Activated naive CD4-positive, alpha-beta T cell treated with anti-CD3 and anti-CD28 coated beads for 36 hours (primary cell): ENCODE measurements at regions not wholly inside any gene's neighbourhood (a gene's known extent, or its start where the extent isn't known, plus 50 kb on each side); places are given as distances from the start of the nearest gene placed in this dataset.

Experiments
- CTCF ChIA-PET: fragments of 350-600 bp; sonication (Branson Sonifier 250); formaldehyde crosslinking; loops from one replicate; lab custom pipeline; 2021; ENCODE audit warnings: antibody characterized with exemption; lab: Charles Lee
- DNase-seq: peaks from one replicate; pipeline ENCODE4 v3.0.0-alpha.2; 2020
- H3K27ac Mint-ChIP-seq: one replicate; pipeline ENCODE4 v1.8.0; 2021; ENCODE audit warnings: mild to moderate bottlenecking, mixed read lengths
- H3K27me3 Mint-ChIP-seq: one replicate; pipeline ENCODE4 v1.8.0; 2021; ENCODE audit warnings: low read depth, mixed read lengths
- H3K36me3 Mint-ChIP-seq: one replicate; pipeline ENCODE4 v1.8.0; 2021; ENCODE audit warnings: low read depth, mixed read lengths
- H3K4me1 Mint-ChIP-seq: one replicate; pipeline ENCODE4 v1.8.0; 2021; ENCODE audit warnings: low read depth, mixed read lengths
- H3K4me3 Mint-ChIP-seq: one replicate; pipeline ENCODE4 v1.8.0; 2021; ENCODE audit warnings: mild to moderate bottlenecking, moderate library complexity, mixed read lengths
- H3K9me3 Mint-ChIP-seq: one replicate; pipeline ENCODE4 v1.8.0; 2021; ENCODE audit warnings: mixed read lengths
- intact Hi-C: fragments of 100-400 bp; cut with micrococcal nuclease; formaldehyde crosslinking; loops from one replicate; pipeline ENCODE4 v1.15.1; 2023

- Mint-ChIP-seq H3K4me3 (no peak overlapping the region), H3K27me3 (peaks cover 3% of the 10 kb centered on the region), H3K27ac (no peak overlapping the region), H3K9me3 (no peaks in the 10 kb centered on the region), H3K36me3 (no peaks in the 10 kb centered on the region), H3K4me1 (no peaks in the 10 kb centered on the region)
- intact Hi-C loops = no loop called here
- CTCF ChIA-PET = no interaction called here
- DNase-seq = no peak
Measured at GRCh38 chr3:124207077-124207476, 215.2 kb upstream of the ROPN1 start.

GRCh38 chr3:124207873-124208485 lies 216.1 kb upstream of the ROPN1 start:
- H3K36me3 Mint-ChIP-seq = no peaks in the 10 kb centered on the region
- no peak overlapping the region for H3K27ac Mint-ChIP-seq
- H3K4me3 Mint-ChIP-seq = no peak overlapping the region
- peaks cover 3% of the 10 kb centered on the region for H3K27me3 Mint-ChIP-seq
- no peaks in the 10 kb centered on the region for H3K4me1 Mint-ChIP-seq
- intact Hi-C loops = no loop called here
- no peak for DNase-seq
- H3K9me3 Mint-ChIP-seq = no peaks in the 10 kb centered on the region
- CTCF ChIA-PET = interaction anchor here (0.6 kb wide), 1 partner anchor 78 kb away, joined by 3 read pairs; no protein-coding TSS in a partner anchor

GRCh38 chr3:124209426-124209825 lies 217.5 kb upstream of the ROPN1 start:
- Mint-ChIP-seq H3K27me3 (peaks cover 3% of the 10 kb centered on the region), H3K27ac (no peak overlapping the region), H3K36me3 (no peaks in the 10 kb centered on the region), H3K4me1 (no peaks in the 10 kb centered on the region), H3K4me3 (no peak overlapping the region), H3K9me3 (no peaks in the 10 kb centered on the region)
- CTCF ChIA-PET = no interaction called here
- DNase-seq = no peak
- intact Hi-C loops = no loop called here

DNA sequence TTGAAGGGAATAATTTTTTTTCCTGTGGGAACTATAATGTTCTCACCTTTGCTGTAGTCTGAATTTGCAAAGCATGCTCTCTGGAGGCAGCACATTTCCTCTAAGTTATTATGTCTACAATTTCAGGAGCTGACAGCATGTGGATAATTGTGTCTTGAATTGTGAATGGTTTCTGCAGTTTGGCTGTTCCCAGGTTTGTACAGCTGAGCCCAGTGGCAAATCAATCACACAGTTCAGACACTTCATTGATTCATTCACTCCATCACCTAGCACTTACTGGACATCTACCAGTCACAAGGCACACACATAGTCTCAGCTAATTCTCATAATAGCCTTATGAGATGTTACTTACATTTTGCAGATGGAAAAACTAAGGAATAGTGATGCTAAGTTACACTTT lies 219.0 kb upstream of the ROPN1 start:
- Mint-ChIP-seq H3K27ac (no peak overlapping the region), H3K27me3 (peaks cover 3% of the 10 kb centered on the region), H3K4me1 (no peaks in the 10 kb centered on the region), H3K9me3 (no peaks in the 10 kb centered on the region), H3K36me3 (no peaks in the 10 kb centered on the region), H3K4me3 (no peak overlapping the region)
- intact Hi-C loops = no loop called here
- no peak for DNase-seq
- CTCF ChIA-PET = interaction anchor here (1.0 kb wide), 1 partner anchor 36 kb away, joined by 3 read pairs; no protein-coding TSS in a partner anchor

DNA sequence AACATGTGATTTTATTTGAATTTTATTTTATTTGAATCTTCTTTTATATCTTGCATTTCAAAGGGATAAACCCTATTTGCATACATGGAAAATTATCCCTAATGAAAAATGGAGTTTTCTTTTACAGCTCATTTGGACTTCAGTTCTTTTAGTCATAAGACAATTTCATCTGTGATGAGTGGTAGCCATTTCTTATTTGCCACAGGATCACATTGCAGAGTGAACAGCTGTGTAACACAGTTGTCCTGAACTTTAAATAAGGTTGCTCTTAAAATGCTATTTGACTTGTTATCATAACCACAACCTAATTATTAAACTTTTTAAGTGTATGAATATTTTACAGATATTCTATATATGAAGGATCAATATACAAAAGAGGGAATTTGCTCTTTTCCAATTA lies 221.7 kb upstream of the ROPN1 start:
- H3K27ac Mint-ChIP-seq = no peak overlapping the region
- no peaks in the 10 kb centered on the region for H3K36me3 Mint-ChIP-seq
- no peak for DNase-seq
- peaks cover 2% of the 10 kb centered on the region for H3K9me3 Mint-ChIP-seq
- no peak overlapping the region for H3K4me3 Mint-ChIP-seq
- no peaks in the 10 kb centered on the region for H3K4me1 Mint-ChIP-seq
- intact Hi-C loops = no loop called here
- CTCF ChIA-PET = no interaction called here
- peaks cover 4% of the 10 kb centered on the region for H3K27me3 Mint-ChIP-seq

DNA sequence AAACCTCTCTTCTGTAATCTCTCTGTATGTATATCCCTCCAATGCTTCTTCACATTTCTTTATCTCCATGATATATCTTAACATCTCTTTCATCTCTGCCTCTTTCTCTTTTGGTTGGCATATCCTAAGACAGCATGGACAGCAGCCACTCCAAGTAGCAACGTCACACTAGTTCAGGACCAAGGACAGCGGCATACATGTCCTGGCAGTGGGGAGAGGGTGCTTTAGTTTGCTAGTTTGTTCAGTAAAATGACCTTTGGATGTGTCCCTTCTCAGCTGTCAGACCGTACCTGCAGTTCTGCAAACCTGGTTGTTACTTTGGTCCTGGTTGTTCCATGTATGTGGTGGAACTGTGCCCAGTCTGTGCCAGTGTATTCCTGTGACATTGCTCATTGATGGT lies 225.6 kb upstream of the ROPN1 start:
- H3K9me3 Mint-ChIP-seq = peaks cover 2% of the 10 kb centered on the region
- no peaks in the 10 kb centered on the region for H3K36me3 Mint-ChIP-seq
- intact Hi-C loops = no loop called here
- H3K27me3 Mint-ChIP-seq = peaks cover 4% of the 10 kb centered on the region
- H3K4me3 Mint-ChIP-seq = no peak overlapping the region
- H3K4me1 Mint-ChIP-seq = no peaks in the 10 kb centered on the region
- peak; percentile 63 for DNase-seq
- CTCF ChIA-PET = no interaction called here
- no peak overlapping the region for H3K27ac Mint-ChIP-seq

DNA sequence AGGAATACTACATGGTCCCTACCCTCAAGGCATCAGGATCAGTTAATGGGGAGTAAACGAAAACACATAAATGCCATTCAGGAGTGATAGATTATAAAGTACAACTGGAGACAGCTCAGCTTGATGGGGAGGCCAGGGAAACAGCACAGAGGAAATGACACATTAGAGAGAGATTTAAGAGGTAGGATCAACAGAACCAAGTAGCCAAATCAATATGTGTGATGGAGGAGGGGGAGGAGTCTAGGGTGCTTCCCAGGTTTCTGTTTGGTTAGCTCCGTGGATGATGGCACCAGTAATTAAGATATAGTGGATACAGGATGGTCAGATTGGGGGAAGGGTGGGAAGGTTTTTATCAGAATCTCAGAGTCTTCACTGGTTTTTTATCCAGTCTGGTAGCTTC lies 229.5 kb upstream of the ROPN1 start:
- CTCF ChIA-PET = interaction anchor here (0.7 kb wide), 1 partner anchor 493 kb away, joined by 3 read pairs; no protein-coding TSS in a partner anchor
- H3K4me3 Mint-ChIP-seq = no peak overlapping the region
- H3K36me3 Mint-ChIP-seq = no peaks in the 10 kb centered on the region
- H3K9me3 Mint-ChIP-seq = peaks cover 2% of the 10 kb centered on the region
- H3K27me3 Mint-ChIP-seq = peaks cover 4% of the 10 kb centered on the region
- no peak for DNase-seq
- no peaks in the 10 kb centered on the region for H3K4me1 Mint-ChIP-seq
- no peak overlapping the region for H3K27ac Mint-ChIP-seq
- intact Hi-C loops = no loop called here

DNA sequence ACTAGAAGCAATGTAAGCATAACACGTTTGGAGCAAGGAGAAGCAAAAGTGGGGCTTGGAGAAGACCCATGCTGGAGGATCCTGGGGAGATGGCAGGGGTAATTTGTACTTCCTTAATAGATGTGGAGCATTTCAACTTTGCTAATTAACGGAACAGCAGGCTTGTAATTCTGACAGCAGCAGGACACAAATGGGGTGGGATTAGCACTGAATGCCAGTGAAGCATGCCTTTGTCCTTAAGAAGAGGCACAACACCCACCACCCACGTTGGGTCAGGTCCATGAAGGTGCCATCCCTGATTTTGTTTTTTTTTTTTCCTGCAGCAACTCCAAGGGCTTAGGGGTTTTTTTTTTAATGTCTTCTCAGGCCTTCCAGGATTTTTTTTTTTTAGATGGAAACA lies 231.9 kb upstream of the ROPN1 start:
- DNase-seq = no peak
- intact Hi-C loops = no loop called here
- Mint-ChIP-seq H3K4me1 (no peaks in the 10 kb centered on the region), H3K9me3 (no peaks in the 10 kb centered on the region), H3K27ac (no peak overlapping the region), H3K27me3 (no peaks in the 10 kb centered on the region), H3K36me3 (no peaks in the 10 kb centered on the region), H3K4me3 (no peak overlapping the region)
- CTCF ChIA-PET = interaction anchor here (0.7 kb wide), 1 partner anchor 312 kb away, joined by 3 read pairs; no protein-coding TSS in a partner anchor

DNA sequence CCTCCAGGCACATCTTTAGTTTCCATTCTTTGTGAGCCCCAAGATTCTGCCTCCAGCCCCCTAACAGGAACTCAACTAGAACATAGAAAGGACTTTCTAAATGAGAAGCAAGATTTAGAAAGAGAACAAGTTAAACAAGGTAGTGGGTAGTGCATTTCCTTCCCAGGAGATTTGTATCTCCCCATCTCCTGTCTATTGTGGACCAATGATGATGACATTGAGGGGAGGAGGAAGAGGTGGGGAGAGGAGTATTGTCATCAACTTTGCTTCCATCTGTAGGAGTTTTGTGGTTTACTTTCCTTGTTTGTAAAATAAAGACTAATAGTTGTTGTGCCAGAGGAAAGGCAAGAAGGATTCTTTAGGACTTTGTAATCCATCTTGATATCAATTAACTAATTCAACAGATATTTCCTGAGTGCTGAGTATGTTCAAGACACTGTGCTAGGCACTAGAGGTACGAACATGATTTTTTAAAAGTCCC lies 235.3 kb upstream of the ROPN1 start:
- CTCF ChIA-PET = no interaction called here
- Mint-ChIP-seq H3K36me3 (no peaks in the 10 kb centered on the region), H3K4me1 (no peaks in the 10 kb centered on the region), H3K4me3 (no peak overlapping the region), H3K27ac (no peak overlapping the region), H3K9me3 (no peaks in the 10 kb centered on the region), H3K27me3 (peaks cover 11% of the 10 kb centered on the region)
- intact Hi-C loops = no loop called here
- DNase-seq = no peak

- H3K4me1 Mint-ChIP-seq = no peaks in the 10 kb centered on the region
- H3K36me3 Mint-ChIP-seq = no peaks in the 10 kb centered on the region
- H3K9me3 Mint-ChIP-seq = no peaks in the 10 kb centered on the region
- no peak for DNase-seq
- H3K4me3 Mint-ChIP-seq = no peak overlapping the region
- intact Hi-C loops = no loop called here
- CTCF ChIA-PET = no interaction called here
- peaks cover 14% of the 10 kb centered on the region for H3K27me3 Mint-ChIP-seq
- H3K27ac Mint-ChIP-seq = no peak overlapping the region
Measured at GRCh38 chr3:124229420-124229819, 237.5 kb upstream of the ROPN1 start.

GRCh38 chr3:124229836-124230235 lies 237.9 kb upstream of the ROPN1 start:
- no peaks in the 10 kb centered on the region for H3K9me3 Mint-ChIP-seq
- DNase-seq = no peak
- H3K27me3 Mint-ChIP-seq = peaks cover 17% of the 10 kb centered on the region
- CTCF ChIA-PET = no interaction called here
- no peaks in the 10 kb centered on the region for H3K36me3 Mint-ChIP-seq
- H3K4me1 Mint-ChIP-seq = no peaks in the 10 kb centered on the region
- intact Hi-C loops = no loop called here
- no peak overlapping the region for H3K27ac Mint-ChIP-seq
- no peak overlapping the region for H3K4me3 Mint-ChIP-seq

GRCh38 chr3:124230432-124230831 lies 238.5 kb upstream of the ROPN1 start:
- Mint-ChIP-seq H3K36me3 (no peaks in the 10 kb centered on the region), H3K27ac (no peak overlapping the region), H3K9me3 (no peaks in the 10 kb centered on the region), H3K4me3 (no peak overlapping the region), H3K4me1 (no peaks in the 10 kb centered on the region), H3K27me3 (peaks cover 17% of the 10 kb centered on the region)
- no peak for DNase-seq
- CTCF ChIA-PET = no interaction called here
- intact Hi-C loops = no loop called here

DNA sequence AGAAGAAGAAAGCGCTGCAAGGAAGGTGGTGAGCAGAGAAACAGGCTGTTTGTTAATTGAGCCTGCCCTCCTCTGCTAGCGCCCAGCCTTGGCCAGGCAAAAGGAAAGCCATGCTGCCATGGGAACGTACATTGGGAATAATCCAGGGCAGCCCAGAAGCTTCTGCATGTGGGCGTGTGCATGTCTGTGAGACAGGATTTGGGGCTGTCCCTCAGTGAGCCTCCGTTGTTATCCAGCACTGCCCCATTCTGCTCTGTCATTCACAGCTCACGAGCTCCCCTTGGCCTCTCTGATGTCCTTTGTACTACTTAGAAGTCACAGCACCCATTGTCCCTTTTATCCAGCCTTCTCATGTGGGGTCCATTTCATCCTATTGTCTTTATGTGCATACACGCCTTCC lies 239.1 kb upstream of the ROPN1 start:
- no peak for DNase-seq
- Mint-ChIP-seq H3K9me3 (no peaks in the 10 kb centered on the region), H3K36me3 (no peaks in the 10 kb centered on the region), H3K4me1 (no peaks in the 10 kb centered on the region), H3K27ac (no peak overlapping the region), H3K27me3 (peaks cover 17% of the 10 kb centered on the region), H3K4me3 (no peak overlapping the region)
- CTCF ChIA-PET = no interaction called here
- intact Hi-C loops = no loop called here
